ENCODE measurements at regions not wholly inside any gene's neighbourhood (a gene's known extent, or its start where the extent isn't known, plus 50 kb on each side); places are given as distances from the start of the nearest gene placed in this dataset.

- Histone ChIP-seq H3K9me3 (peaks cover 0 to 2% of the 10 kb centered on the region in 2 donors), H3K4me1 (no peaks in the 10 kb centered on the region), H3K27me3 (no peaks in the 10 kb centered on the region), H3K27ac (no peak overlapping the region), H3K36me3 (no peaks in the 10 kb centered on the region), H3K4me3 (no peak overlapping the region)
- no peak for TF ChIP-seq POLR2A (IDR thresholded peaks at IDR 0.05)
- TF ChIP-seq CTCF (IDR thresholded peaks at IDR 0.05) = no peak
- intact Hi-C loops (cut with DNase I; ENCODE audit: low total_unique reads) = no loop called here
- no peak for DNase-seq
Measured at GRCh38 chr13:106369858-106370257, 165.6 kb downstream of the EFNB2 start.

- intact Hi-C loops (cut with DNase I; ENCODE audit: low total_unique reads) = no loop called here
- TF ChIP-seq POLR2A (IDR thresholded peaks at IDR 0.05) = no peak
- TF ChIP-seq CTCF (IDR thresholded peaks at IDR 0.05) = no peak
- H3K9me3 ChIP-seq = peaks cover 0 to 2% of the 10 kb centered on the region in 2 donors
- H3K4me1 ChIP-seq = no peaks in the 10 kb centered on the region
- no peak overlapping the region for H3K4me3 ChIP-seq
- DNase-seq = no peak
- no peak overlapping the region for H3K27ac ChIP-seq
- H3K36me3 ChIP-seq = no peaks in the 10 kb centered on the region
- no peaks in the 10 kb centered on the region for H3K27me3 ChIP-seq
Measured at GRCh38 chr13:106369091-106369490, 166.4 kb downstream of the EFNB2 start.

GRCh38 chr13:106367361-106367971, 168.0 kb downstream of the EFNB2 start:
- H3K27me3 ChIP-seq = no peaks in the 10 kb centered on the region
- H3K27ac ChIP-seq = no peak overlapping the region
- H3K4me1 ChIP-seq = no peaks in the 10 kb centered on the region
- DNase-seq = no peak
- intact Hi-C loops (cut with DNase I; ENCODE audit: low total_unique reads) = no loop called here
- H3K36me3 ChIP-seq = no peaks in the 10 kb centered on the region
- H3K4me3 ChIP-seq = no peak overlapping the region
- no peak for TF ChIP-seq CTCF (IDR thresholded peaks at IDR 0.05)
- TF ChIP-seq POLR2A (IDR thresholded peaks at IDR 0.05) = no peak
- H3K9me3 ChIP-seq = peaks cover 0 to 2% of the 10 kb centered on the region in 2 donors

- DNase-seq = no peak
- TF ChIP-seq POLR2A (IDR thresholded peaks at IDR 0.05) (no peak), CTCF (IDR thresholded peaks at IDR 0.05) (no peak)
- H3K27ac ChIP-seq = no peak overlapping the region
- H3K4me3 ChIP-seq = no peak overlapping the region
- intact Hi-C loops (cut with DNase I; ENCODE audit: low total_unique reads) = no loop called here
- H3K4me1 ChIP-seq = no peaks in the 10 kb centered on the region
- H3K36me3 ChIP-seq = no peaks in the 10 kb centered on the region
- peaks cover 0 to 2% of the 10 kb centered on the region in 2 donors for H3K9me3 ChIP-seq
- no peaks in the 10 kb centered on the region for H3K27me3 ChIP-seq
Measured at GRCh38 chr13:106362707-106363106, 172.8 kb downstream of the EFNB2 start.

- no peak overlapping the region for H3K27ac ChIP-seq
- intact Hi-C loops (cut with DNase I; ENCODE audit: low total_unique reads) = no loop called here
Measured at GRCh38 chr13:106361621-106362020, 173.8 kb downstream of the EFNB2 start.

More at GRCh38 chr13:106361621-106362020, 173.8 kb downstream of the EFNB2 start:
- TF ChIP-seq CTCF (IDR thresholded peaks at IDR 0.05) = no peak
- TF ChIP-seq POLR2A (IDR thresholded peaks at IDR 0.05) = no peak
- Histone ChIP-seq H3K9me3 (peaks cover 0 to 2% of the 10 kb centered on the region in 2 donors), H3K4me1 (no peaks in the 10 kb centered on the region), H3K4me3 (no peak overlapping the region), H3K27me3 (no peaks in the 10 kb centered on the region), H3K36me3 (no peaks in the 10 kb centered on the region)
- no peak for DNase-seq
